HS-5 (cell line): ENCODE measurements at regions not wholly inside any gene's neighbourhood (a gene's known extent, or its start where the extent isn't known, plus 50 kb on each side); places are given as distances from the start of the nearest gene placed in this dataset.
A peak's percentile ranks its signal among the peaks of the same experiment; 100 is the strongest.

Experiments
- DNase-seq: peaks from one replicate; pipeline ENCODE4 v3.0.0-alpha.2; 2012; ENCODE audit warnings: low read depth

DNA sequence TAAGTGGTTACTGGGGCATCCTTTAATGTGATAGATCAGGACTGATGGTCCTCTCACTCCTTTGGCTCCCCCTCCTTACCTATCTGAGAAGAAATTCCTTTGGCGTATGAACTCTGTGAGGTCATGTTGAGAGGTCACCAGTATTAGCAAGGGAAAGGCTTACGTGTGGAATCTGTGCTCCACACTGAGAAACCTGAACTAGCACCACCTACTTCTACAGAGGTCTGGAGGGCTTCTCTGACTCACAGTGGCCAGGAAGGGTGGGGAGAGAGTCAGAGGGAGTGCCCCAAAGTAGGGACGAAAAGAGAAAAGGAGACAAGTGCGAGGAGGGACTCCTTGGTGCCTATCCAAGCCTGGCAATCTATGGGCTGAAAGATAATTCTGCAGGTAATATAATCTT lies 348.6 kb downstream of the TNS1 start:
- DNase-seq: no peak

DNA sequence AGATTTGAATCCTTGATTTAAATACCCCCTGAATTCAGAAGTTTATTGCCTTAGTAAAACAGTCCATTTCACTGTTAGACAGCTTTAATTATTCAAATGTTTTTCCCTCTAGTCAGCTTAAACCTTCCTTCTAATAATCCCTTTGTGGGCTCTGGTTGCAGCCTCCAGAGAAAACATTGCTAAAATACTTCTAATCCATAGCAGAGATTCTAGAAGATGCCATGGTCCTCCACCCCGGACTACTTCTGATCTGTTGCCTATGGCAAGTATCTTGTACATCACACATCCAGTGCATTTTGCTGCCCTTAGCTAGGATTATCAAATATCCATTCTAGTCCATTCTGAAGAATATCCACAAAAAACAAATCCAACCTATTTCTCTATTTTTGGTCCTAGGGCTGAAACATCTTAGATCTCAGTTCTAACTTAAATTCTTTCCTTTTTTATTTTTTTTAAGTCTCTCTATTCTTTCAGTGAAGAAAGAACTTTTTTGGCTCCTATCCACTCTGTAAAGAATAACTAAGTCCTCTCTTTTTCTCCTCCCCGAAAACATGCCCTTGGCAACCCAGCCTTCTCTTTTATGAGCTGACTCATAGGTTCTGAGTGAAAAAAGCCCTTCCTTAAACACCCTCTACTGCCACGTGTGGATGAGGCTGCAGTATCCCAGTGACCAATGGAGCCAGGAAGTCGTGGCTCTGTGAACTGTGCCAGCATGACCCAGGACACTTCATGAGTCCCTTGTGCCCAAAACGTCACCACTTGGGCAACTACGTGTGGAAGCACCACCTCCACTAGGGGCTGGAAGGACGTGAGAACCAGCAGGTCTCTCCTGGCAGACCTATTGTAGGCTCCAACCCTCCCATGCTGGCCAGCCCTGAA lies 349.8 kb downstream of the TNS1 start:
- peak; percentile 82 for DNase-seq

- no peak for DNase-seq
These were observed 352.0 kb downstream of the TNS1 start for GRCh38 chr2:217650716-217651360.

DNA sequence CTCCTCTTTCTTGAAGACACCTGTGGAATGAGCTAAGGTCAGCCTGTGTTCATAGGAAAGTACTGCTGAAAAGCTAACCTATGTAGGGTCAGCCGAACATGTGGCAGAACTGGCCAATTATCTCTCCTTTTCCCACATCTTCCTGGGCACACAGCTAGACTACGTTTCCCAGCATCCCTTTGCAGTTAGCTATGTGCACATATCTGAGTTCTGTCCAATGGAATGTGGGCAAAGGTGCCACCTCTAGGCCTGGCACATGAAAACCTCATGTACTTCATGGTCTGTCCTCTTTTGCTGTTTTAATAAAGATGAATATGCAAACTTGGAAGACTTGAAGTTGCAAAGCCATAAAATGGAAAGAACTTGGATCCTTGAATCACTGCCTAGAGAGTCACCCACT lies 352.6 kb downstream of the TNS1 start:
- no peak for DNase-seq

DNA sequence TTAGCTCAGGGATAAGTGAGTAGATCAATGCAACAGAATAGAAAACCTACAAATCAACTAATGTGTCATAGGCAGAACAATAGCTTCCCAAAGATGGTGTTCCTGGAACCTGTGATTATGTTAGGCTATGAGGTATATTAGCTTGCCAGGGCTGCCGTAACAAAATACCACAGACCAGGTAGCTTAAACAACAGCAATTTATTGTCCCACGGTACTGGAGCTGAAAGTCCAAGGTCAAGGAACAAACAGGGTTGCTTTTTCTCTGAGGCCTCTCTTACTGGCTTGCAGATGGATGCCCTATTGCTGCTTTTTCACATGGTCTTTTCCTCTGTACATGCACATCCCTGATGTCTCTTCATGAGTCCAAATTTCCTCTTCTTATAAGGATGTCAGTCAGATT lies 354.9 kb downstream of the TNS1 start:
- no peak for DNase-seq

- DNase-seq: no peak
These were observed 355.6 kb downstream of the TNS1 start for GRCh38 chr2:217647226-217647625.

- peak; percentile 73 for DNase-seq
These were observed 356.9 kb downstream of the TNS1 start for GRCh38 chr2:217645896-217646295.

DNA sequence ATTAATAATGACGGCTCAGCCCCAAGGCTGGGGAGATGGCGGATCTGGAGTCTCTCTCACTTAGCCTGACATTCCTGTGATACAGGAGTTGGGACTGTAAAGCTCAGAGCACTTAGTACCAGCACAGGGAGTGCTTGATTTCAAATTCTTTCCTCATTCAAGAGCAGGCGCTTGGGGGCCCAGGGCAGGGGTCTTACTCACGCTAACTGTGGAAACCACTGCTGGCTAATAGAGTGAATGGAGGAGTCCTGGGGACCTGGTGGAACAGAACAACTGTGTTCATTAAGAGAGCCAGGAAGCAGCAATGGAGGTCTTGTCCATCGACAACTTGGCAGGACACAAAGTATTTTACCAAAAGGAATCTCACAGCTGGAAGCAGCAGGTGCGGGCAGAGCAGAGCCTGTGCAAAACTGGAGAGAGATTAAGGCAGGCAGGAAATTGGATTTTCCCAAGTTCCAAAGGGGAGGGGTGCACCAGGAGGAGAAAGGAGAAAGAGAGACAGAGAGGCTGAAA lies 358.9 kb downstream of the TNS1 start:
- no peak for DNase-seq

DNA sequence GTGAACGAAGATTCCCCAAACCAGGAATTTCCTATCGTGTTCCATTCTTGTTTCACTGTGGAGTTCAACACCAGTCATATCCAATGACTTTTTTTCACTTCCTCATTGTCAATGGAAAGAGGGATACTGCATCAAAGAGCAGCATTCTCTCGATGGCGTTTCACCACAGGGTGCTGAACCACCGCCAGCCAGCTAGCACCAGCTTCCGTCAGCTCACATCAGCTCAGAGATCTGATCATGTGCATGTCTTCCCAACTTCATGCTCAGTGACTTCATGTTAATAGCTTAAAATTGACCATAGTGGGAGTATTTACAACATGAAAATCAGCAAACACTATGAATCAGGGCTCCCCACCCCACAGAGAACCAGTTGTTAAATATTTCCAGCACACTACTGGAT lies 359.9 kb downstream of the TNS1 start:
- DNase-seq: no peak

- DNase-seq: no peak
These were observed 360.8 kb downstream of the TNS1 start for GRCh38 chr2:217641960-217642359.

DNA sequence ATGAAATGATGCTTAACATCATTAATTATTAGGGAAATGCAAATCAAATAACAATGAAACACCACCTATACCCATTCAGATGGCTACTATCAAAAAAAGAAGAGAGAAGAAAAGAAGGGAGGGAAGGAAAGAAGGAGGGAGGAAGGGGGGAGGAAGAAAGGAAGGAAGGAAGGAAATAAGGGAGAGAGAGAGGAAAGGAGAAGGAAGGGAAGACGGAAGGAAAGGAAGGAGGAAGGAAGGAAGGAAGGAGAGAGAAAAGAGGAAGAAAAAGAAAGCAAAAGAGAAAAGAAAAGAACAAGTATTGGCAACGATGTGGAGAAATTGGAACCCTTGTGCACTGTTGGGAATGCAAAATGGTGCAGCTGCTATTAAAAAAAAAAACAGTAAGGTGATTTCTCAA lies 363.3 kb downstream of the TNS1 start:
- no peak for DNase-seq

DNA sequence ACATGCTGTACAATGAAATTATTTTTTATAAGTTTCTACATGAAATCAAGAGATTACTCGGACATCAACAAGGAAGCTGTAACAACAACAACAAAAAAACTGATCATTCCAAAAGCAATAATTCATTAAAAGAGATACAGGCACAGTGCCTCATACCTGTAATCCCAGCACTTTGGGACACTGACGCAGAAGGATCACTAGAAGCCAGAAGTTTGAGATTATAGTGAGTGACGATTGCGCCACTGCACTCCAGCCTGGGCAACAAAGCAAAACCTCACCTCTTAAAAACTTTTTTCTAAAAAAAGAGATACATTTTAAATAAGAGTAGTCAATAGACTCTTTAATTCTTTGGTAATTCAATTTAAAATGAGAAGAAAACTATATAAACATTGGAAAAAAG lies 364.3 kb downstream of the TNS1 start:
- DNase-seq: no peak

DNA sequence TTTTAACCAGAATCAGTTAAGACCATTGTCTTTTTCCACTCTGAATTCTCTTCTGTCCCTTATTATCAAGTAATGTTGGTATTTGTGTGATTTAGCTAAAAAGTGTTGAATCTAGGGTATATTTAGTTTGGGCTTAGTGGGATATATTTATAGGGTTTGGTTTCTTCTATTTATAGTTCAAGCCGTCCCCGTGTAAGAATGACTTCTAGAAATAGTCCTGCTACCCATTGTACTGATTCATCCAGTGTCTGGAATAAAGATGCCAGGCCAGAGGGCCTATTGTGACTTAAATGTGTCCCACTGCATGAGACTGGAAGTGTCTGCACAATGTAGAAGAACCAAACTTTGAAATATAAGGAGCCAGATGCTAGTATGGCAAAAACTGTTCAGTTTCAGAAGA lies 364.8 kb downstream of the TNS1 start:
- DNase-seq: no peak

DNA sequence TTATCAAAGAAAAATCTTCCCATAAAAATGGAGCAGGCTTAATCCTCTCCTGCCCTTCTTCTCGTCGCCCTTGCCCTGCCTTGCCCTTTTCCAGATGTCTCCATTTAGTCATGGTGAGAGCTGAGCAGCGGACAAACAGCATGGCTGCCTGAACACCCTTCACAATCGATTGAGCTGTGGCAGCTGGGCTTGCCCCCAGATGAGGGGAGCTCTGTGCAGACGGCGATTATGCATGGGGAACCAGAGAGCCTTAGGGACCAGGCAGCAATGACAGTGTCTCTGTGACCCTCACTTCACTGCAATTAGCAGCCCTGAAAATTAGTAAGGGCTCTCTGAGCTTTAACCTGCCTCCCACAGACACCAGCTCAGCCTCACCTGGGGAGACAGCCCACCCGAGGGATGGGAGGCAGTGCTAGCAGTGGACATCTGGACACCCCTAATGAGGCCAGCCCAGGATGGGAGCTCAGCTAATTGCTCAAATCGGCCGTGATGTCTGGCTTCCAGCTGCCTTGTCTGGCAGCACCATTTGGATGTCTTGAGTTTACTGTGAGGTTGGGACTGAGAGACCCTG lies 365.7 kb downstream of the TNS1 start:
- no peak for DNase-seq

DNA sequence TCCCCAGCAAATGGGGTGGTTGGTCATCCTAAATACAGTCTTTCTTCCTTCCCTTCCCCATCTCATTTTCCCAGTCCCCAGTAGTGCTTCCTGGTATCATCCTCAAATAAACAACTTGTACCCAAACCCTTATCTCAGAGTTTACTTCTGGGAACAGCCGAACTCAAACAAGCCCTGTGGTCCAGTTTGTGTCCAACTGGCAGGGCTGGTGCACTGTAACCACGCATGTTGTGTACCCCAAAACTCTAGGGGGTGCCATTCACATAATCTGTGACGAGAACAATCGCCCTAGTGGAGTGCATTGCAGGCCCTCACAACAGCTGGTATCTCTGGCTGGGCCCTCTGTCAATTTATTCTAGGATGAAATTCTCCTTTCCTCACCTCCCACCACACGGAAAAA lies 366.2 kb downstream of the TNS1 start:
- no peak for DNase-seq

DNA sequence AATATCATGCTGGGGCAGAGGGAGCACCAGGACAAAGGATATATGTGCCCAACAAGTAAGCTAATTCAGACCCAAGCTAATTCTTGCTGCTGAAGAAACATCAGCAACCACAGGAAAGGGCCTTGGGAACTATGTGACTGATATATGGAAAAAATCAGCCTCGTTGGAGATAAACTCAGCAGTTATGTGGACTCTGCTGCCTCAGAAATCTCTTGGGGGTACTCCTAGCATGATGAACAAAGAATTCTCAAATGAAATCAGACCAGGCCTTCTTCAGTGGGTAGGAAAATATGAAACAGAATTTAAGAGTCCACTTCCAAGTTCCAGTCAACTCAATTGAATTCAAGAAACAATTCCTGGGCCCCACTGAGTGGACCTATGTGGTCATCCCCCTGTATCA lies 367.9 kb downstream of the TNS1 start:
- no peak for DNase-seq

DNA sequence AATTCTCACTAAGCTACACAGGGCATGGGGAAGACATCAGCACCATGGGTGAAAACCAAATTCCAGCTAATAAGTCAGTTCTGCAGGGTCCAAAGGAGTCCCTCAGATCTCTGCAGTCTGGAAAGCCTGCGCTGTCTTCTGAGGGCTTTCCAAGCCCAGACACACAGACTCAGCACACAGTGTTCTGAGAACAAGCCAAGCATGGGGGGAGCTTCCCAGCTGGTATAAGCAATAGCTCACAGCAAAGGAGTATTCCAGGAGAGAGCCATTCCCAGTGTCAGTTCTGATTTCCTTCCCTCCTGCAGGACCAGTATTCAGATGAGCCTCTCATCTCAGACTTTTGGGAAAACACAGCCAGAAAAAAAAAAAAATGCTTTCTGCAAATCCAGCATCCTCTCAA lies 370.8 kb downstream of the TNS1 start:
- DNase-seq: no peak

GRCh38 chr2:217631115-217631514 lies 371.7 kb downstream of the TNS1 start:
- no peak for DNase-seq

- no peak for DNase-seq
These were observed 373.4 kb downstream of the TNS1 start for GRCh38 chr2:217629347-217629746.

- DNase-seq: no peak
These were observed 374.7 kb downstream of the TNS1 start for GRCh38 chr2:217628061-217628460.

GRCh38 chr2:217626926-217627325 lies 375.9 kb downstream of the TNS1 start:
- no peak for DNase-seq

- DNase-seq: no peak
These were observed 377.1 kb downstream of the TNS1 start for GRCh38 chr2:217625557-217626169.
